ENCODE measurements at regions not wholly inside any gene's neighbourhood (a gene's known extent, or its start where the extent isn't known, plus 50 kb on each side); places are given as distances from the start of the nearest gene placed in this dataset.

GRCh38 chr16:65834688-65835087, 531.8 kb upstream of the CDH5 start:
- TF ChIP-seq, protein P1, sequence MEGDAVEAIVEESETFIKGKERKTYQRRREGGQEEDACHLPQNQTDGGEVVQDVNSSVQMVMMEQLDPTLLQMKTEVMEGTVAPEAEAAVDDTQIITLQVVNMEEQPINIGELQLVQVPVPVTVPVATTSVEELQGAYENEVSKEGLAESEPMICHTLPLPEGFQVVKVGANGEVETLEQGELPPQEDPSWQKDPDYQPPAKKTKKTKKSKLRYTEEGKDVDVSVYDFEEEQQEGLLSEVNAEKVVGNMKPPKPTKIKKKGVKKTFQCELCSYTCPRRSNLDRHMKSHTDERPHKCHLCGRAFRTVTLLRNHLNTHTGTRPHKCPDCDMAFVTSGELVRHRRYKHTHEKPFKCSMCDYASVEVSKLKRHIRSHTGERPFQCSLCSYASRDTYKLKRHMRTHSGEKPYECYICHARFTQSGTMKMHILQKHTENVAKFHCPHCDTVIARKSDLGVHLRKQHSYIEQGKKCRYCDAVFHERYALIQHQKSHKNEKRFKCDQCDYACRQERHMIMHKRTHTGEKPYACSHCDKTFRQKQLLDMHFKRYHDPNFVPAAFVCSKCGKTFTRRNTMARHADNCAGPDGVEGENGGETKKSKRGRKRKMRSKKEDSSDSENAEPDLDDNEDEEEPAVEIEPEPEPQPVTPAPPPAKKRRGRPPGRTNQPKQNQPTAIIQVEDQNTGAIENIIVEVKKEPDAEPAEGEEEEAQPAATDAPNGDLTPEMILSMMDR (IDR thresholded peaks at IDR 0.05; ENCODE audit: extremely low read depth, missing control alignments) = no peak
- DNase-seq (ENCODE audit: low spot score) = no peak

DNA sequence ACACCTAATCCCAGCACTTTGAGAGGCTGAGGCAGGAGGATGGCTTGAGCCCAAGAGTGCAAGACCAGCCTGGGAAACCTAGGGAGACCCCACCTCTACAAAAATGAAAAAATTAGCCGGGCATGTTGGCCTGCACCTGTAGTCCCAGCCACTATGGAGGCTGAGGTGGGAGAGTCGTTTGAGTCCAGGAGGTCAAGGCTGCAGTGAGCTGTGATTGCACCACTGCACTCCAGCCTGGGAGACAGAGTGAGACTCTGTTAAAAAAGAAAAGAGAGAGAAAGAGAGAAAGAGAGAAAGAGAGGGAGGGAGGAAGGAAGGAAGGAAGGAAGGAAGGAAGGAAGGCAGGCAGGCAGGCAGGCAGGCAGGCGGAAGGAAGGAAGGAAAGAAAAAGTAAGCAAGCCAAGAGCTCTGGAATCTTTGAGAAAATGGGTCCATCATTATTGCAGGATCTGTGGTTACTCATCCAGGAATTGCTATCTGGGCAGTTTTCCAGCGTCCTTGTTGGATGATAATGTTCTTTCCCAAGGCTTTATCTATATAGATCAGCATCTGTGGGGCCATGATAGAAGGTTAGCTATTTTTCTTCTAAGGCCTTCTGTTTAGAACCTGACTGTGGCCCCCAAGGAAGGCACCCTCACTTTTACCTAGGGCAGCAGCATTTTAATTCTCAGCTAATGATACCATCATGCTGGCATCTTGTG, 533.2 kb upstream of the CDH5 start:
- TF ChIP-seq, protein P1 (IDR thresholded peaks at IDR 0.05; ENCODE audit: extremely low read depth, missing control alignments) = no peak
- DNase-seq (ENCODE audit: low spot score) = no peak

DNA sequence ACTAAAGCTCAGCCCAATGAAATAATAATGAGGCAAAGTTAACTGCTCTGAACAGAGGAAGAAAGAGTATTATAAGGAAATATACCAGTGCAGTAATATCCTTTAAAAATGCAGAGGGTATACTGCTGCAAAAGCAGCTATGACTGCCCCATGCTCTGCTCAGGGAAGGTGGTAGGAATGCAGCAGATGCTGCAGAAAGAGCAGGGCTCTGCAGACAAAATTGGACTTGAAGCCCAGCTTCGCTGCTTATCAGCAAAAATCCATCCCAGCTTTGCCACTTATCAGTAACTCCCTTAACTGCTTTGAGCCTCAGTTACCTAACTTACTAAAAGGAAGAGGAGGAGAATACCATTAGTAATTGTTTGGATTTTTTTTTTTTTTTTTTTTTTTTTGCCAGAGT, 533.8 kb upstream of the CDH5 start:
- no peak for DNase-seq (ENCODE audit: low spot score)
- TF ChIP-seq, protein P1 (IDR thresholded peaks at IDR 0.05; ENCODE audit: extremely low read depth, missing control alignments) = no peak

- DNase-seq (ENCODE audit: low spot score) = no peak
Measured at GRCh38 chr16:65831903-65832666, 534.4 kb upstream of the CDH5 start.

DNA sequence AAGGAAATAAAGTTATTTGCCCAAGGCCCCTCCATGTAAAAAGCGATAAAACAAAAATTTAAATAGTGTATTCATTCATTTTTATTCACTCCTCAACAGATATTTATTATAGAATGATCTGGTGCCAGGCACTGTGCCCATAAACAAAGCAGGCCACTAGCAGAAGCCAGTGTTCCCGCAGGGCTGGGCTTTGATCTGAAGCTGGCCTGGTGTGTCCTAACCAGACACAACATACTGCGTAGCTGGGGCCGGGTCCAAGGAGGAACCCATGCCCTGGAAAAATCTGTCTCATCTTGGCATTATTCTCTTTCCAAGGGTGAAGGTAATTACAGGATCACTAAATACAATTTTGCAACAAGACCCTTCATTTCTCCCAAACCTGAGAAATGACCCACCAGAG, 537.4 kb upstream of the CDH5 start:
- TF ChIP-seq, protein P1 (IDR thresholded peaks at IDR 0.05; ENCODE audit: extremely low read depth, missing control alignments) = no peak
- DNase-seq (ENCODE audit: low spot score) = no peak

More at GRCh38 chr16:65831903-65832666, 534.4 kb upstream of the CDH5 start:
- TF ChIP-seq, protein P1 (IDR thresholded peaks at IDR 0.05; ENCODE audit: extremely low read depth, missing control alignments) = no peak

GRCh38 chr16:65828296-65828695, 538.2 kb upstream of the CDH5 start:
- TF ChIP-seq, protein P1 (IDR thresholded peaks at IDR 0.05; ENCODE audit: extremely low read depth, missing control alignments) = no peak
- no peak for DNase-seq (ENCODE audit: low spot score)

DNA sequence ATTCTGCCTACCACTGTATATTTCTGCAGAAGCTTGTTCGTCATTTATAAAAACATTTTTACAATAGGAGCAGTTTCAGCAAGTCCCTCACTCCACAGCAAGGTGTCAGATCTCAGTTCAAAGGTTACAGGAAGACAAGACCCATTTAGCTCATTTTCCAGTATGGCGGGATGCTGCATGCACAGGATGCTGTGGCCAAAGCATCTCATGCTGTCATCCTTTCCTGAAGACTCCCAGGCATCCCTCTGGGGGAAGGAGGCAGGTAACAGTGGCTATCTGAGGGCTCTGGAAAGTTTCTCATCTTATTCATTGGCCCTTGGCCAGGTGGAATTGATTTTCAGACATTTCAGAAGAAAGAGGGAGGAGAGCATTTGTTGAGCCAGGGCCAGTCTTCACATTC, 539.3 kb upstream of the CDH5 start:
- TF ChIP-seq, protein P1 (IDR thresholded peaks at IDR 0.05; ENCODE audit: extremely low read depth, missing control alignments) = no peak
- DNase-seq (ENCODE audit: low spot score) = no peak
